GM12892 (cell line): ENCODE measurements at regions not wholly inside any gene's neighbourhood (a gene's known extent, or its start where the extent isn't known, plus 50 kb on each side); places are given as distances from the start of the nearest gene placed in this dataset.

ENCODE experiments used
- DNase-seq: peaks from one replicate; pipeline ENCODE4 v3.0.0; 2011; ENCODE audit not compliant: insufficient read length
- FAIRE-seq: peaks from 2 replicates; lab custom pipeline; 2011; peaks lifted over from hg19 to GRCh38; lab: Jason Lieb, UNC
- POLR2A ChIP-seq: IDR thresholded peaks from 2 replicates; pipeline ENCODE4 v1.6.1; 2011; ENCODE audit warnings: low read depth, low read length, control low read depth
- POLR2AphosphoS5 ChIP-seq: IDR thresholded peaks from 2 replicates; pipeline ENCODE4 v1.6.1; 2011; ENCODE audit warnings: low read depth, low read length, control low read depth
- TAF1 ChIP-seq: IDR thresholded peaks from 2 replicates; pipeline ENCODE4 v1.6.1; 2011; ENCODE audit warnings: low read depth, mild to moderate bottlenecking, control low read depth, low read length, borderline replicate concordance

GRCh38 chr22:49146511-49146910 lies 681.2 kb downstream of the BRD1 start:
- TF ChIP-seq TAF1 (no peak), POLR2A (no peak), POLR2AphosphoS5 (no peak)
- DNase-seq (no peak), FAIRE-seq (no peak)

DNA sequence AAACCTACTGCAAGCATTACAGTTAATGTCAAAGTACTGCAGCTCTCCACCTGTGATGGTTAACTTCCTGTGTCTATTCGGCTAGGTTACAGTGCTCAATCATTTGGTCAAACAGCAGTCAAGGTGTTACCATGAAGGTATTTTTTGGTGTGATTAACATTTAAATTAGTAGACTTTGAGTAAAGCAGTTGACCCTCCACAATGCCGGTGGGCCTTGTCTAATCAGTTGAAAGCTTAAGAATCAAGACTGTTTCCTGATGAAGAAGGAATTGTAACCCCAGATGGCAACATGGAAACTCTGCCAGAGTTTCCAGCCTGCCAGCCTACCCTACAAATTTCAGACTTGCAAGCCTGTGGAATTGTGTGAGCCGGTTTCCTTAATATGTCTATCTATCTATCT lies 683.9 kb downstream of the BRD1 start:
- DNase-seq (no peak), FAIRE-seq (no peak)
- no peak for TF ChIP-seq POLR2AphosphoS5
- TF ChIP-seq TAF1 = no peak
- TF ChIP-seq POLR2A = no peak

DNA sequence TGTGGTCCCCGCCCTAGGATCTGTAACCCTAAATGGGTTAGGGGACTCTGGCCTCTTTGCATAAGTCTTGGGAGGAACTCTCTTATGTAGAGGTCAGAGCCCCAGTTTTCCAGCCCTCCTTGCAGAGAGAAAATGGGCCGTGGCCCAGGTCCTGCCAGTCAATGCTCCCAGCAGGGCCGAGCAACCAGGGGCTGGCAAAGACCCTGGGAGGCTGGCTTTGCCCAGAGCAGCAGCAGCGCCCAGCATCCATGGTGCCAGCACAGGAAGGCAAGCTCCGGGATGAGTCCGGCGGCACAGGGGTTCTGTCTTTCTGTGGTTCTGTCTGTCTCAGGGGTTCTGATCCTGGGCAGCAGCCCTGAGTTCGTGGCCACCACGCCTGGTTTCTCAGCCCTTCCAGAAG lies 684.8 kb downstream of the BRD1 start:
- DNase-seq (no peak), FAIRE-seq (no peak)
- TF ChIP-seq POLR2A = no peak

GRCh38 chr22:49142296-49142695 lies 685.4 kb downstream of the BRD1 start:
- DNase-seq = no peak

DNA sequence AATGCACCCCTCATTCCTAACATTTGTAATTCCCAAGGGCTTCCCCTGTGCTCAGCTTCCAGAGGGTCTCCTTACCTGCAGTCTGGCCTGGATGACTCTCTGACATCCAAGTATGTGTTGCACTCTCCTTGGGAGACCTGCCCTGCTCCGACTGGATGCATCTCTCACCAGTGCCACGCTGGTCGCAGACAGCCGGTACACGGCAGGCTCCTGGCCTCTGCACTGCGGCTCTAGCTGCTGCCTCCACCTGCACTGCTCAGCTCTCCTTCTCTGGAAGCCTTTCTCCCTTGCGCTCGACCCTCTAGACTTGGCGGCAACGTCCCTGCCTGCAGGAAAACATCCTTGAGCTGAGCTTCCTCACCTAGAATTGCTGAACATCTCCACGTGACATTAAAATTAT lies 685.9 kb downstream of the BRD1 start:
- TF ChIP-seq POLR2AphosphoS5 = no peak
- TF ChIP-seq TAF1 = no peak
- no peak for FAIRE-seq
- DNase-seq = no peak

More at GRCh38 chr22:49142296-49142695, 685.4 kb downstream of the BRD1 start:
- TF ChIP-seq POLR2A (no peak), POLR2AphosphoS5 (no peak), TAF1 (no peak)
- FAIRE-seq = no peak

GRCh38 chr22:49140911-49141665 lies 686.6 kb downstream of the BRD1 start:
- no peak for FAIRE-seq
- TF ChIP-seq POLR2AphosphoS5 (no peak), TAF1 (no peak), POLR2A (no peak)

GRCh38 chr22:49139492-49140151 lies 688.1 kb downstream of the BRD1 start:
- FAIRE-seq (no peak), DNase-seq (no peak)
- TF ChIP-seq POLR2A (no peak), TAF1 (no peak), POLR2AphosphoS5 (no peak)

More at GRCh38 chr22:49140911-49141665, 686.6 kb downstream of the BRD1 start:
- DNase-seq = no peak

GRCh38 chr22:49138250-49138790 lies 689.4 kb downstream of the BRD1 start:
- TF ChIP-seq TAF1 (no peak), POLR2AphosphoS5 (no peak), POLR2A (no peak)
- DNase-seq (no peak), FAIRE-seq (no peak)

DNA sequence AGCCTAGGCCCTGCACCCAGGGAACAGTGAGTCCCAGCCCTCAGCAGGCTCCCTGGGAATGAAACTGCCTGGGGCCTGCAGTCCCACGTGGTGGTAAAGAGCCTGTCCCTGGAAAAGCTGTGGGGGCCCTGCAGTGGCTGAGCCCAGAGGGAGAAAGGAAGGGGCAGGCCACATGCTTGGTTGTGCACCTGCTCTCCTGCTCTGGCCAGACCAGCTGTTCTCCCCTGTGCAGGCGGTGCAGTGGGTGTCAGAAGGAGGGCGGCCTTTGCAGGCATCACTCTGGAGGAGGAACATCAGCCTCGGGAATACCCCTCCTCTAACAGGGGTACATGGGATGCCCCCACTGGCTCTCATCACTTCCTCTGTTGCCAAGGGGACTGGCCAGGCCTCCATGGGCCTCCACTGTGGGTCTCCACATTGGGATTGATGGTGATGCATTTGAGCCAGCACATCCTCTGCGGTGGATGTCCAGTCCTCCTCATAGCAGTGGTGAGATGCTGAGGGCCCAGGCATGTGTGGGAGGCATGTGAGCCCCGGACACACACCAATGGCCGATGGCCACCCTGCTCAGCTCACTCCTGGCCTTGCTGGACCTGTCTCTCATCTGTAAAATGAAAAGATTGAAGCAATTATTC lies 690.4 kb downstream of the BRD1 start:
- TF ChIP-seq TAF1 (no peak), POLR2A (no peak), POLR2AphosphoS5 (no peak)
- DNase-seq (no peak), FAIRE-seq (no peak)

GRCh38 chr22:49136816-49137180 lies 690.9 kb downstream of the BRD1 start:
- FAIRE-seq (no peak), DNase-seq (no peak)
- TF ChIP-seq POLR2AphosphoS5 = no peak
- no peak for TF ChIP-seq POLR2A
- TF ChIP-seq TAF1 = no peak

DNA sequence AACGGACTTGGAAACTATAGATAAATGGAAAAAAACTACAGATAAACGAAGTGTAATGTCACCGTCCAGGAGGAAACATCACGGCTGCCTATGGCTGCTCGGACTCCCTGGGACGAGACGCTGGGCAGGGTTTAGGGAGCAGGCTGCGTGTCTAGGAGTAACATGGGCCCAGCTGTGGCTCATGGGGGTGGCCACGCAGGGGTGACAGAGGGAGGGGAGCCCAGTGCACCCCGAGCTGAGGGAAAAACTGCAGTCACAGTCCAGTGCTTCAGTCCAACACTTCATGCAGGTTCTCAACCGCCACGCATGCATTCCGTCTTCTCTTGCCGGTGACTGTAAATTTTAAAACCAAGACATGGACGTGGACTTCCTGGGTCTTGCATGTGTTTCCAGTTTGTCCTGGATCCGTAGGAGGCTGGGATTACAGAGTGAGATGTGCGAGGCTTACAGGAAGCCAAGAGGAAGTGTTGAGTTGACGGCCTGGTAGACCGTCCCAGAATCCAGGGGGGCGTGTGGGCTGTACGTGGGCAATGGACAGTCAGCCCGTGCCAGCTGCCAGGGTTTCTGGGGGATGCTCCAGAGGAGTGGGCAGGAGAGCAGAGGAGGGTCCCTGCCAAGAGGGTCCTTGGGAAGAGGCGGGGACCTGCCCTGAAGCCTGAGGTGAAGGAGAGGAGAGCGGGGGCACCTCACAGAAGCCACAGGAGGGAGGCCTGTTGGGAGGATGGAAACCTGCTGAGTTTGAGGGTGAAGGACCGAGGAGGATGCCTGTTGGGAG lies 691.4 kb downstream of the BRD1 start:
- FAIRE-seq = no peak
- no peak for TF ChIP-seq TAF1
- TF ChIP-seq POLR2A = no peak
- no peak for TF ChIP-seq POLR2AphosphoS5
- DNase-seq = no peak
